ENCODE measurements at regions not wholly inside any gene's neighbourhood (a gene's known extent, or its start where the extent isn't known, plus 50 kb on each side); places are given as distances from the start of the nearest gene placed in this dataset.
"Not testable (repeated sequence)": the region's sequence is repeated elsewhere in the genome, so short reads cannot be mapped to it uniquely, and the experiment has no call there.

- no peak for DNase-seq
Observed at GRCh38 chr3:106083207-106083606, 214.4 kb upstream of the CBLB start.

DNA sequence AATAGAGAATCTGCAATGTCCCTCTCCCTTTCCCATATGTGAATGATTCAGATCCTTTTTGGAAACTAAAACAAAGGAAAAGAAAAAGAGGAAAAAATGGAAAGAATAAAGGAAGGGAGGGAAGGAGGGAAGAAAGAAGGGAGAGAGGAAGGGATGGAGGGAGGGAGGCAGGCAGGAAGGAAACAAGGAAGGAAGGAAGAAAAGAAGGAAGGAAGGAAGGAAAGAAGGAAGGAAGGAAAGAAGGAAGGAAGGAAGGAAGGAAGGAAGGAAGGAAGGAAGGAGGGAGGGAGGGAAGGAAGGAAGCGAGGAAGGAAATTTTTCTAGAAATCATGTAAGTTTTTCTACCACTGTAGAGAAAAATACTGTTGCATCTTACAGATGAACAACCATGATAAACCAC lies 215.0 kb upstream of the CBLB start:
- no peak for DNase-seq

DNA sequence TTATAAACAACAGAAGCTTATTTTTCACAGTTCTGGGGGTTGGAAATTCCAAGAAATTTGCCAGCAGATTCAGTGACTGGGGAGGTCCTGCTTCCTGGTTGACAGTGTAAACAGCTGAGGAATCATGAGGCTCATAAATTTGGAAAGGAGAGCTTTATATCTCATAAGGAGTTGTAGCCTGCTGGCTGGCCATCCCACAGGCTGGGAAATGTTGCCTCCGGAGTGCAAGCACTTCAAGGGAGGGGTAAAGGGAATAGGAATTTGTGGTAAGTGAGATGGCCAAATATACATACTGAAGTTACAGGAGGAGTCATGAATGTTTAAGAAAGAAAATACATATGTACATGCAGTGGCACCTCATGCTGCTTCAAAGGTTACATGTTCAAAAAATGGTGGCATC lies 217.2 kb upstream of the CBLB start:
- no peak for DNase-seq

DNA sequence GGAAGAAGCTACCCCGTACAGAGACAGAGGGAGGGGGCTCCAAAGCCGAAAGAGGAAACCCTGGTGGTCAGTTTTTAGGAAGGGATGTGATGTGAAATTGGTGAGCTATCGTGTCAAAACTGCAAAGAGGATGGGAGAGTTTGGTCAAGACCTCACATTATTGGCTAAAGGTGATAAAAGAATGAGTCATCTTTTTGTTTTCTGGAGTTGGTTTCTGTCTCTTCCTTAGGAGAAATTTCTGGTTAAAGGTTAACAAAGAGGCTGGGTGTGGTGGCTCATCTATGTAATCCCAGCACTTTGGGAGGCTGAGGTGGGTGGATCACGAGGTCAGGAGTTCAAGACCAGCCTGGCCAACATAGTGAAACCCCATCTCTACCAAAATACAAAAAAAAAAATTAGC lies 217.8 kb upstream of the CBLB start:
- no peak for DNase-seq

DNA sequence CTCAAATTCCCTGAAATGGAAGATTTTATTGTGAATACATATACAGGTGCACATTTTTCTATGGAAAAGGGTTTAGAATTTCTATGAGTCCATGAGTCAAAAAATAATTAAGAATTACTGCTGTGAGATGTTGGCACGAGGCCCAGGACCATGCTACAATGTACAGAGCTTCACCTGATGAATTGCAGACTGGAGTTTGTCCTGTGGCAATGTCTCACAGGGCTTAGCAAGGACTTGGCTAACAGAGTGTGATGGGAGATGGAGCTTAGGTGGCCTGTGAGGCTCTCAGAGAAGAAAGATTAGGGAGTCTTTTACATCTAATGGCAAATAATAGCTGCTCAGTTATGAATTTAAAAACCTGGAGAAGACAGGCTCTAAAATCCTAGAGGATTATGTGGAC lies 219.5 kb upstream of the CBLB start:
- DNase-seq = no peak

DNA sequence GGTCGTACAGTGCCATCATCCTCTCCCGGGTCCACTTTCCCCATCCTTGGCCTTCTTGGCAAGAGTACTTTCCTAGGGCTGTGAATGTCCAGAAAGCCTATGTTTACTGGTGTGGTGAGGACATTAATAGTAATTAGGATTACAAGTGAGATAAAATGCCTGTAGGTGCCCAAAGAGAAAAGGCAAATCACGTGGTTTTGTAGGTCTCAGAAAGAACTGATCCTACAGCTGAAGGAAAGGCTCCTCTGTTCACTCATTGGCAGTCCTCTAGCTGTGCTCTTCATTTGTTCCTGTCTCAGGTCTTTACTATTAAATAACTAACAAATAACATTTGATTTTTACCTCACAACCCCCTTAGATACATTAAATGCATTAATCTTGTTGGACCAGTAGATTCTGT lies 220.1 kb upstream of the CBLB start:
- DNase-seq = no peak

- DNase-seq = no peak
Observed at GRCh38 chr3:106089806-106090205, 221.0 kb upstream of the CBLB start.

DNA sequence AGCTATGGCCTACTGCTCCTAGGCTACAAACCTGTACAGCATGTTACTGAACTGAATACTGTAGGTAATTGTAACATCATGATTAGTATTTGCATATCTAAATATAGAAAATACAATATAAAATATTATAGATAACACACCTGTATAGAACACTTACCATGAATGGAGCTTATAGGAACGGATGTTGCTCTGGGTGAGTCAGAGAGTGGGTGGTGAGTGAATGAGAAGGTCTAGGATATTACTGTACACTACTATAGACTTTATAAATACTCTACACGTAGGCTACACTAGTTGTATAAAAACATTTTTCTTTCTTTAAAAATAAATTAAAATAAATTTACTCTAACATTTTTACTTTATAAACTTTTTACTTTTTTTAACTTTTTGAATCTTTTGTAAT lies 224.0 kb upstream of the CBLB start:
- DNase-seq = no peak

DNA sequence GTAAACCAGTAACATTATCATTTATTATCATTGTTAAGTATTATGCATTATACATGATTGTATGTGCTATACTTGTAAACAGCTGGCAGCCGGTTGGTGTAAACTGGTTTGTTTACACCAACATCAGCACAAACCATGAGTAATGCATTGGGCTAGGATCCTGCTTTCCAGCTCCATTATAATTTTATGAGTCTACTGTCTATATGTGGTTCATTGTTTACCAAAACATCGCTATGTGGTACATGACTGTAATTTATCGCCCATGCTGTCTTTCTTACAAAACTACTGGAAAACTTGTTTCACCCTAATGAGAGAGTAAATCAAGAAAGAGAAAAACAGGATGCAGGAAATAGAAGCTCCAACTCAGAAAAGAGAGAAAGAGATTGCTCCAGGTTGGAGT lies 224.8 kb upstream of the CBLB start:
- DNase-seq = no peak

- DNase-seq = no peak
Observed at GRCh38 chr3:106097817-106098435, 229.1 kb upstream of the CBLB start.

DNA sequence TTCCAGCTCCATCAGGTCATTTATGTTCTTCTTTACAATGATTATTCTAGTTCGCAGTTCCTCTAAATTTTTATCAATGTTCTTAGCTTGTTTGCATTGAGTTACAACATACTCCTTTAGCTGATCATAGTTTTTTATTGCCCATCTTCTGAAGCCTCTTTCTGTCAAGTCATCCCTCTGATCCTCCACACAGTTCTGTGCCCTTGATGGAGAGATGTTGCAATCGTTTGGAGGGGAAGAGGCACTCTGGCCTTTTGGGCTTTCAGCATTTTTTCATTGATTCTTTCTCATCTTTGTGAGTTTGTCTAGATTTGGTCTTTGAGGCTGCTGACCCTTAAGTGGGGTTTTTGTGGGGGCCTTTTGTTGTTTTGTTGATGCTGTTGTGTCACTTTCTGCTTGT lies 234.6 kb upstream of the CBLB start:
- DNase-seq = no peak

DNA sequence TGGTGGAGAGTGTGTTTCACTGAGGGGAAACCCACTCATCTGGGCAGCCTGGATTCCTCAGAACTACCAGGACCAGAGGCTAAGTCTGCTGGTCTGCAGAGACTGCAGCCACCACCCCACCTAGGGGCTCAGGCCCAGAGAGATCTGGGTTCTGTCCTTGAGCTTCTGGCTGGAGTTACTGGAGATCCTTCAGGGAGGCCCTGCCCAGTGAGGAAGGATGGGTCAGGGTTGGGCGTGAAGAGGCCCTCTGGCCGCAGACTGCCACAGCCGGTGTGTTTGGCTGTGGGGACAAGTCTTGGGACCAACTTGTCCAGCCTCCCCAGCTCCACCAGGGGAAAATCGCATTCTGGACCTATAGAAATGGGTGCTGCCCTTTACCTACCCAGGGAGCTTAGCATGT lies 235.3 kb upstream of the CBLB start:
- no peak for DNase-seq

- DNase-seq = no peak
Observed at GRCh38 chr3:106108925-106109324, 240.1 kb upstream of the CBLB start.

GRCh38 chr3:106112561-106112960 lies 243.7 kb upstream of the CBLB start:
- DNase-seq = not testable (repeated sequence)

- no peak for DNase-seq
Observed at GRCh38 chr3:106113747-106114146, 244.9 kb upstream of the CBLB start.

- DNase-seq = no peak
Observed at GRCh38 chr3:106114220-106114619, 245.4 kb upstream of the CBLB start.

- DNase-seq = no peak
Observed at GRCh38 chr3:106114848-106115247, 246.0 kb upstream of the CBLB start.

DNA sequence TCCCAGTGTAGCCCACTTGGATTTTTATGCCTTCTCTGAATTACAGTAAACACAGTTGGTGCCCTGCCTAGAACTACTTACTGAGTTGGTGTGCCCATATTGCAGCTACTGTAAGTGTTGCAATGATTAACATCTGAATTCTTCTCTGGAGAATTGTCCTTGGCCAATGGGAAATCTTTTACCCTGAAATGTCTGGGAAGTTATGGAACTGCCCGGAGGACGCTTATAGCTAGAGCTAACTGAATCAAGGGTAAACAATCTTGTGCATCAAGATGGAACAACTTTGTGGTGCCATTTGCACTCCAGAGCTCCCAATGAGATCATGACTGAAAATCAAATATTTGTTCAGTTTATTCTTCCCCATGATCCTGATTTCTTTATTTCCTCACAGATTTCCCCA lies 246.7 kb upstream of the CBLB start:
- no peak for DNase-seq

GRCh38 chr3:106116733-106117489 lies 248.1 kb upstream of the CBLB start:
- no peak for DNase-seq

GRCh38 chr3:106117490-106117858 lies 248.7 kb upstream of the CBLB start:
- DNase-seq = no peak

- DNase-seq = no peak
Observed at GRCh38 chr3:106119614-106120082, 250.8 kb upstream of the CBLB start.

GRCh38 chr3:106120356-106120755 lies 251.5 kb upstream of the CBLB start:
- DNase-seq = no peak

GRCh38 chr3:106121491-106122289 lies 252.9 kb upstream of the CBLB start:
- no peak for DNase-seq

- DNase-seq = no peak
Observed at GRCh38 chr3:106124818-106125217, 256.0 kb upstream of the CBLB start.

Measured in activated T-cell treated with anti-CD3 and anti-CD28 coated beads, Interleukin-2, amount 50 U/mL, for 48 hours (primary cell).